GM19351 (cell line): ENCODE measurements at regions not wholly inside any gene's neighbourhood (a gene's known extent, or its start where the extent isn't known, plus 50 kb on each side); places are given as distances from the start of the nearest gene placed in this dataset.
A peak's percentile ranks its signal among the peaks of the same experiment; 100 is the strongest.

Experiments used
- ATAC-seq: cut with Tn5 transposase; IDR thresholded peaks from one replicate; pipeline ENCODE4 v1.9.1; 2021; ENCODE audit warnings: mild to moderate bottlenecking, moderate library complexity; ENCODE audit not compliant: unreplicated experiment

DNA sequence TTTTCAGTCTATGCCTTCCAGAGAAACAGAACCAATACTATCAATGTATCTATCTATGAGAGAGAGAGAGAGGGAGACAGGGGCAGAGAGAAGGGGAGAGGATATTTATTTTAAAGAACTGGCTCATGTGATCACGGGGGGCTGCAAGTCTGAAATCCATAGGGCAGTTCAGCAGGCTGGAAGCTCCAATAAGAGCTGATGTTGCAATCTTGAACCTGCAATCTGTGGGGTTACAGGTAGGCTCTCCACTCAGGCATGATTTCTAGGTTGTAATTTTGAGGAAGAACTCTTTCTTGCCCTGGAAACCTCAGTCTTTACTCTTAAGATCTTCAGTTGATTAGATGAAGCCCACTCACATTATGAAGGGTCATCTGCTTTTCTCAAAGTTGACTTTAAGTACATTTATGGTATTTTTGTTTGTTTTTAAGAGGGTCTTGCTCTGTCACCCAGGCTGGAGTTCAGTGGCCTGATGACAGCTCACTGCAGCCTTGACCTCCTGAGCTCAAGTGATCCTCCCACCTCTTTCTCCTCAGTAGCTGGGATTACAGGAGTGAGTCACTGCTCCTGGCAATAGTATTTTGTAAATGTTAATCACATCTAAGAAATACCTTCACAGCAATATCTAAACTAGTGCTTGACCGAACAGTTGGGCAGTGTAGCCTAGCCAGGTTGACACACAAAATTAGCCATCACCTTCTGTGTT, 376.4 kb downstream of the FGF9 start:
- ATAC-seq, result no peak

DNA sequence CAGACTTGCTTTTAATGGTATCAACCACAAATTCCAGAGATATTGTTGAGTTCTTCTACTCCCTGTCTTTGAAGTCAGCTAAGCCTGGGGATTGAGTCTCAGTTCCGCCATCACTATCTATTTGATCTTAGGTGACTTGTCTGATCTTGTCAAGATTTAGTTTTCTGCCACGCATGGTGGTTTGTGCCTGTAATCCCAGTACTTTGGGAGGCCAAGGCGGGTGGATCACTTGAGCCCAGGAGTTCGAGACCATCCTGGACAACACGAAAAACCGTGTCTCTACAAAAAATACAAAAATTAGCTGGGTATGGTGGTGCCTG, 376.9 kb downstream of the FGF9 start:
- ATAC-seq, result no peak

DNA sequence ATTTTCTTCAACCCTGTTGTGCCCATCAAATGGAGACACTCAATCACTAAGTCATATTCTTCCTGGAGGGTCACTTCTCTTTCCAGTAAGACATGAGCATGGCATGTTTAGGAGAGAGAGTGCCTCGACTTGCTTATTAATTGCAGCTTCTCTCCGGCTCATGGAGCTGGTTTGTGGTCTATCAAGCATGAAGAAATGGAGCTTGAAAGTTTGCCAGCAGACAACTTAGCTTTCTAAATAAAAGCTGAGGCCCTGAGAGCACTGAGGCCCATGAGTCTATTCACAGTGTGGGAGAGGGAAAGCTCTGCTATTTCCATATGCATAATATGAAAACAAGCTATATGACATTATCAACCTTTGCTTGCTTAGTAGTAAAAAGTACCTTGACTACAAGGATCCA, 378.5 kb downstream of the FGF9 start:
- no peak for ATAC-seq

DNA sequence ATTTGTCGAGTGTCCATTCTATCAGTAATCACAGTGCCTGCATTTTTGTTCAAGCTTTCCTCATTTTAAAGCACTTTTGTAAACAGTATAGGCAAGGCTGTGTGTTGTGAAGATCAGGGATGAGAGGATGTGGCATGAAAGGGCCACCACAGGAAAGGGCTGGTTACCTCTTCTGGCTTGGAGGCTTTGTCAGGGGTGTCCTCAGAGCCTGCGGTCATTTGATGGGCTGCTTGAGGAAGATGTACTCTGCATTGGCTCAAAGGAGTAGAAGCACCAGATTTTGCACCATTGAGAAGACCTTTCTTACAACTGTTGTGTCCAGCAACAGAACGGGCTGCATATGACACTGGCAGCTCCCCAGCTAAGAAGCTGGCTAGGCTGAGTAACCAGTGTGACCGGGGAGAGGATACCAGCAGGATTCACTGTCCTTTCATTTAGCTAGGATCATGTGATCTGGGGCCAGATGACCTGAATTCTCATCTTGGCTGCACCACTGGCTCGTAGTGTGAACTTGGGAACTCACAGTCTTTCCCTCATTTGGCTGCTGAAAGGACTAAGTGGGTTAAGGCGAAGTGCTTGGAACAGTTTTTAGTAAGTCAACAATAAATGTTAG, 380.2 kb downstream of the FGF9 start:
- ATAC-seq, result no peak

DNA sequence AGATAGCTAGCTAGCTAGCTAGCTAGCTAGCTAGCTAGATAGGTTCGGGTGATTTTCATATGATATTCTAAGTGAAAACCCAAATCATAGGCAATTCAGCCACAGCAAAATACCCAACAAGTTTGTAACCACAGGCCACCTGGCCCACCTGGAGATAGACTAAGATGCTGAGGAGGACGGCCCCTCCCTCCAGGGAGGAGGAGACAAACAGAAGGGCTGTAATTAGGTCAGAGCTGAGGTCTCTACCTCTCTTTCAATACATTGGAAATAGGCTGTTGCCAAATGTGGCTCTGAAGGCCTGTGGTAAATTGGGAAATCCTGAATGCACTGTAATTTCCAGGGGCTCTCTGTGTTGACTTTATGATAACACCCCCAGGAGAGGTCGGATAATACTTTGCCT, 382.2 kb downstream of the FGF9 start:
- ATAC-seq, result no peak

DNA sequence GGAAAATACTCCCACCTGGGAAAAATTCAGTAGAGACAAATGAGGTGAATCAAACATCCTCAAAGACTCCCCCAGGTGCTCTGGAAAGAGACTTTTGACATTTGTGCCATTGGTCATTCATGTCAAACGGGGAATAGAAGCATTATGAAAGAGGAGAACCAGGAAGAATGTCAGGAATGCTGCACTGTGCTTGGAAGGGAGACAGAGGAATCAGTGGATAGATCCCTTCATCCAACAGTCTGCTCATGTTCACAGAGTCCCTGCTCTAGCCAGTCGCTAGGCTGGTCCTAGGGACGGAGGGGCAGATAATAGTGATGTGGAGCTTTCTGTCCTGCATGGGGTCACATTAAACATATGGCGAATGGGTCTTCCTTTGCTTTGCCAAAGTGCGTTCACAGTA, 384.4 kb downstream of the FGF9 start:
- ATAC-seq, result no peak

DNA sequence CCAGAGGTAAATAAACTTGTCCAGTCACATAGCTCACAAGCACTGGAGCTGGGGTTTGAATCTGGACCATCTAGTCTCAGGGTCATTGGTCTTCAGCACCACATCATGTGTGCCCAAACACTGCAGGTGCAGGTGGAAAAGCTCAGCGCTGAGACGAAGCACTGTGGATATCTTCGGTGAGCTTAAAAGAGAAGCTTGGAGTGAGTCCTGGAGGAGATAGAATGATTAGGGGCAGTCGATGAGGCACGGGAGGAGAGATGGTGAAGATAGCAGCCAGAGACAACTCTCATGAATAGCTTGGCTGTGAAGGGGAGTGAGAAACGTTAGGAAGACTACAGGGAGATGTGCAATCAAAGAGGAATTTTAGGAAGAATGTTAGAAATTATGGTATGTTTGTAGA, 389.3 kb downstream of the FGF9 start:
- ATAC-seq, result no peak

DNA sequence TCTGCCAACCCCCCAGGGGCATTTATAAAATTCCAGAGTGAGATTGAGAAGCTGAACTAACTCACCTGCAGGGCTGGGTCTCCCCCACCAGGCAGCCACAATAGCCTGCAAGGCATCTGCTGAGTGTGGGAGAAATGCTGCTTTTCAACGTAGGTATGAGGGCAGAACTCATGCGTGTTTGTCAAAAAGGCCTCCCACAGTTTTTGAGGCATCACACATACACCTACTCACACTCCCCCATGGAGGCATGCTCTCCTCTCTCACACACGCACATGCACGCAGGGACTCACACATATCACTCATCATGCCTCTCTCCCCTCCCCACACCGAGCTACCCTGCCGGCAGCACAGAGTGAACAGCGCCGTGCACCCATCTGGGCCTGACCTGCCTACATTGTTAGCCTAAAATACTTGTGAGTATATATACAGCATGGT, 390.5 kb downstream of the FGF9 start:
- ATAC-seq, result peak; percentile 63

DNA sequence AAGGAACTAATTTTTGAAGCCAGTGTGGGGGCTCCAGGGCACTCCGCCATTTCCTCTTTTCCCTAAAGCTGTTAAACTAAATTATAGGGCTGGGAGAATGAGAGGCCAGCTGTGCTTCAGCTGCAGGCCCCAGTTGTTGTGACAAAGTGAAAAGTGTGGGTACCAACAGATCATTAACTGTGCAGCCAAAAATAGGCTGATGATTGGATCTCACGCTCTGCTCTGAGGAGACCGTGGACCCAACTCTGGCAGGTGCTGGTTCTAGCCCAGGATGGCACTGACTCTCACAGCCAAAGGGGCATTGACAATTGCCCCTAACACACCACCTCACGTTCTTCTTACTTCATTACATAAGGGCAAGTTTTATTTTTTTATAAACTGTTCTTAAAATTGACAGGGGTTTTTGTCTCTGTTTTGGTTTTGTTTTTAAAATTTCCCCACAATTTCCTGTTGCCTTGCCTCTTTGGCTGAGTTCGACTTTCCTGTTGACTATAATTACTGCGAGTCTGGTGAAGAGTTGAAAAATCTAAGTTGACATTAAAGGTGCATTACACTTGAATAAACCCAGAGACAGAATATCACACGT, 391.0 kb downstream of the FGF9 start:
- peak; percentile 67 for ATAC-seq

DNA sequence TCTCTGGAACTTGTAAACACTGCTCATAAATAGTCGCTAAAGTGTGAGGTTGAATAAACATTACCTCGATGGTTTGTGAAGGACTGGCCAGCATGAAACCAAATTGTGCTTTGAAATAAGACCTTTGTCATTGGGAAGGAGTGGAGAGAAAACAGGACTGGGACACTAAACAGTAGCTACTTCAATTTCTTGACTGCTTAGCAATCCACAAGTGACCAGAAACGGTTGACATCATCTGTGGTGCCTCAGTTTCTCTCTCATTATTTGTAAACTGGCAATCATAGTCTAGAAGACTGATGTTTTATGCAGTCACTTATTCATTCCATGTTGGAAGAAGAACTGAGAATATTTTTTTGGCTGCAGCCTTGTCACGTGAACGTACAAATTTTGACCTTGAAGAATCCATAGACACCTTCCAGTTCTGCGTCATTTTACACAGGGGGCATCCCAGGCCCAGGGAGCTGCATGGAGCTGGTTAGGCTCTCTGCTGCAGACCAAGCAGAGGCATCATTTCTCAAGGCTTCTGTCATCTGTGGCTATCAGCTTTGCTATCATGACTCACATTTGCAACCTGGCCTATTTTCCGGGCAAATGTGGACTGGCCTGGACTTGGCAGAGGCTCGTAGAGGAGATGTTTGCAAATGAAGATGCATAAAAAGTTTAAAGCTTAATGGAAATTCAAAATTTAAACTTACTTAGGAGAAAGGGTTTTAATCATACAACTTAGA, 391.8 kb downstream of the FGF9 start:
- no peak for ATAC-seq

DNA sequence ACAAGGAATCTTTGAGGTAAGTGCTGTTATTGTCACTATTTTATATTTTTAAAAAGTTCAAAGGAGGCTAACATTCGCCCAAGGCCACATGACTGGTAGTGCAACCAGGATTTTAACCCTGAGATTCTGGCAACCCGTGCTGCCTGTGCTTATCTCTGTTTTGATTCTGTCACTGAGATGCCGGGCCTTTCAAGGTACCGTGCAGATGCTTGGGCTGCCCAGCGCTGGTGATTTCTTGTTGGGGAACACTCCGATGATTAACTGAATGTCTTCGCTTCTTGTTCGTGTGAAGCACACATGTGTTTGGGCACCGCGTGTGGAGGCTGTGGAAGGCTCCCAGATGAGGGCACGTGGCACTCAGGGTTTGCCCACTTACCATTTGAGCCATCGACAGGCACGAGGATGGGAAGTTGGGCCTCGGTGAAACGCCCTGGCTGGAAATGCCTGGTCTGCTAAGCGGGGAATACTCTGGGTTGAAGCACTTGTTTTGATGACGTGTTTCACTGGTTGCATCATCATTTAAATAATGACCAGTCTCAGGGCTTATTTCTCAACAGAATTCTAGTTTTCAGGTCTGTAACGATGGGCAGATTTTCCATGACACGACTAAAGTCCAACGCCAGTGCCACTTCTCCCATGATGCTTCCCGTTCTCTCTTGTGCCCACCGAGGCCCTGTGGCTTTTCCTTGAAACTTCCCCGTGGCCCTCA, 392.7 kb downstream of the FGF9 start:
- ATAC-seq, result no peak

DNA sequence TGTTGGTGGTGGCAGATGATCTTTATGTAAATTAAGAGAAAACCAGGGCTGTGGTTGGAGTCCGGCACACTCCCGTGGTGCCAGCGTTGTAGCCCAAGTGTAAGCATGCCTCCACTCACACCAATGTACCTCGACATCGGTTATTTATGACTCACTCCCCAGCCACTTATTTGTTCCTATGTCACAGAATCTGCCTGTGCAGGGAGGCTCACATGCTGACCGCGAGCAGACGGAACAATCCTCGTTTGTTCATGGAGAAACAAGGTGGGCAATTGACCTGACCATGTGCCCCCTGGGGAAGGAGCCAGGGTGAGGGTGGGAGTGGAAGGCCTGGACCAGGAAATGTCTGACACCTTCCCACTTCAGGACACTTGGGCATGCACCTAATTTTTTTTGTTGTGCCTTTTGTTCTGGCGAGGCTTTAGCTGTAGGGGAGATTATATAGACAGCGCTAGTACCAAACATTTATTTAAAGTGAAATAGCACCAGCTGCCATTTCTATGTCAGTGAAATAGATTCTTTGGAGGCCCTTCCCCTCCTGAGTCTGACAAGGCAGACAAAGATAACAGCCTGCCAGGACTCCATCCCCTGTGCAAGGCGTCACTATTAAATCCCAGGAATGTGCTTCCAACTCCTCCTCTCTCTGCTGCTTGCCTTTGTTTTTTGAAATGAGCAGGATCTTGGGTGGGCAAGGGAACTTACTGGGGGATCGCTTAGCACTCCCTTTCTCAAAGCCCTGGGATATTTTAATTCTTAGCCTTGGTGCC, 394.2 kb downstream of the FGF9 start:
- ATAC-seq, result no peak

DNA sequence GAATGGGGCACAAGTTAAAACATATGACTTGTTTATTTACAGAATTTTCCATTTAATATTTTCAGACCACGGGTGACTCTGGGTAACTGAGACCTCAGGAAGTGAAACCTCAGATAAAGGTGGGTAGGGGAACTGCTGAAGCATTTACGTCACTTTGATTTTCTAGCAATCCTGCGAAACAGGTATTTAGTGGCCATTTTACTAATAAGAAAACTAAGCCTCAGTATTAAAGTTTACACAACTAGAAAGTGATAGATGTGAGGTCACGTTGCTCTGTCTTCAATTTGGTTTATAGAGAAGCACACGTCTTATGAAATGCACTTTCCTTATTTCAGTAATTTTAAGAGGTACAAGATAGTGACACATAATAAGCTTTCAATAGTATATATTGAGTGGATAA, 402.8 kb downstream of the FGF9 start:
- ATAC-seq, result peak; percentile 76

DNA sequence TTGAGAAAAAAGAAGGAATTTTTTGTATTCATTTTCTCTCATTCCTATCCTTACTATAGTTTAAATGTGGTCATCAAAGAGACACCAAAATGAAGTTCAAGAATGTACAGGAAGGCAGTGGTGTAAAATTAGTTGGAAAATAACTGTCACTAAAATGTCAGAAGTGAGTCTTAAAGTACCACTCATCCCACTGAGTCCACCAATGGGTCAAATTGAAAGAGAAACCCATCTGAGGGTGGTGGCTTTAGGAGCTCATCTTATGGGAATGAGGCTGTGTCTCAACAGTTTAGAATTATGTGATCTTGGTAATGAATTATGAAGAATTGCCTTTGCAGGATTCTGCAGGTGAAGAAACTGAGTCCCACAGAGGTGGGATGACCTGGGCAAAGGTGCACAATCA, 403.5 kb downstream of the FGF9 start:
- no peak for ATAC-seq

DNA sequence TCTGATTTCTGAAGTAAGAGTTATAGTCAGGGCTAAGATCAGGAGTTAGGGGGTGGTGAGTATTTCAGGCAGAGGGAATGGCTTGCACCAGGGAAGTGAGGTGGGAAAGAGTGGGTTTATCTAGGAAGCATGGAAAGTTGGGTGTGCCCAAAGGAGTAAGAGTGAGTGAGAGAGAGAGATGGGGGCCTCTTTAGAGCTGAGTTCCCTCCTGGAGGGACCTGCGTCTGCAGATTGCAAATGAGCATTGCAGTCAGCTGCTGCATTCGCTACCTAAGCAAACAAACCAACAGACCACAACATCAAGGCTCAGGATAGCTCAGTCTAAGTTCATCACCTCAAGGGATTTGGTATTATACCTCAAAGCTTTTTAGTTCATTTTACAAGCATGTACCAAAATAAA, 405.8 kb downstream of the FGF9 start:
- peak; percentile 49 for ATAC-seq

DNA sequence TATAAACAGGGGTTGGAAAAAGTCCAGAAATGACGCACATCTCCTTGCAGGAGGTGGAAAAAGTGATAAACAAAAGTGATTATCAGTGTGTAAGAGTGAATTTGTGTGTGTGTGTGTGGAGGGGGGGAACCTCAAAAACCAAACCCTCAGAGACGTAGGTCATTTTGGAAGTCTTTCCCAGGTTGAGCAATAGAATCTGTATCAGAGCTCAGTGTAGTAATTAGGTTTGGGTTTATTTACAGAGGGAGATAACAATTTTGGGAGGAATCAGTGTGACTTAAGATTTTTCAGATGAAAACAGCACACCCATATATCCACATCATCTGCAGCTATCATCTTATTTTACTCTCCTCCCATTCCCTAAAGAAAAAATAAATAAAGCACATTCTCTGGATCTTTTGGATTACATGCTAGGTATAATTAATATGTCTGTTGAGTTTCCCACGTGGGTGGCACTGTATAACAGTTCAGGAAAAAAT, 406.4 kb downstream of the FGF9 start:
- no peak for ATAC-seq

DNA sequence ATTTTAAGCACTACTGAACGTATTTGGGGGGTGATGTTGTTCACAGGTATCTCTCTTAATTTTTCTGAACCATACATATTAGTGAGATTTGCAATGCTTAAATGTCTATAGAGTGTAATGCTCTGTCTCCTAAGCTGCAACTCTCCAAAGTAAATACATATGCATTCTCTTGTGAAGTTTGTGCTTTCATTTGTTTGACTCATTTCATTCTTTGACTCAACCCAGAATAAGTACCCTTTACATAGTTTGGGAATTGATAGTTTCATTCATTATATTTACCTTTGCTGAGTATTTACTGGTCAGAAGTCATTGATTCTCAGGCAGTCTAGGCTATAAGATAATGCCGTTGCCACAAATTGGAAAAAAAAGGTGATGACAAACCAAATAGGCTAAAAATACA, 406.9 kb downstream of the FGF9 start:
- no peak for ATAC-seq

DNA sequence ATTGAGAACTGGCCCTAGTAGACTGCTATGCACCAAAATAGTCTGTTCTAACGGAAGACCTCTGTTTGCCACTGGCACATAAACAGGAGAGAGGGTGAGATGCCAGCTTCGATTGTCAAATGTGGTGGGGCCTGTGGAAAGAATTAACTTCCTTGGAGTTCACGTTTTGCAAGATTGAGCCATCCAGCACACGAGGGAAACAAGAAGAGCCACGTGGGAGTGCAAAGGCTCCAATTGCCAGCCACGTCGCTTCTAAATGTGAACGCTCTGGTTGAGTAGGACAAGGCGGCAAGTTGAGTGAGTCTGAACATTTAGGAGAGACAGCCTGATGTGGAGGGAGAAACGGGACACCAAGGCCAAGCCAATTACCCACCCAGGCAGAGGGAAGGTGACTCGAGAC, 409.1 kb downstream of the FGF9 start:
- no peak for ATAC-seq

DNA sequence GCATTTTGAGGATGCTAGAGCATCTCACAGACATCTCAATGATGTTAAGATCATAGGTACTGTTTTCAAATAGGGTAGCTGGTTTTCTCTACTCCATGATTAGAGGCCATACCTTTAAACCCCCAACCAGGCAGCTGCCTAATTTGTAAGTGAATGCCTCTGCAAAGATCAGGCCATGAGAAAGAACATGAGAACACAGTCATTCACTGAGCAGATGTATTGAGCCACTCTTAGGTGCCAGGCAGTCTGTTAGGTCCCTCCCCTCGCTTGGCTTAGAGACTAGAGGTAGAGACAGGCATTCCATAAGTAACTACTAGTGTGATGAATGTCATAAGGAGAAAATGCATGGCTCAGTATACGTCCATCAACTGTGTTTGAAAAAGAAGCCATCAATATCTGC, 410.0 kb downstream of the FGF9 start:
- no peak for ATAC-seq

DNA sequence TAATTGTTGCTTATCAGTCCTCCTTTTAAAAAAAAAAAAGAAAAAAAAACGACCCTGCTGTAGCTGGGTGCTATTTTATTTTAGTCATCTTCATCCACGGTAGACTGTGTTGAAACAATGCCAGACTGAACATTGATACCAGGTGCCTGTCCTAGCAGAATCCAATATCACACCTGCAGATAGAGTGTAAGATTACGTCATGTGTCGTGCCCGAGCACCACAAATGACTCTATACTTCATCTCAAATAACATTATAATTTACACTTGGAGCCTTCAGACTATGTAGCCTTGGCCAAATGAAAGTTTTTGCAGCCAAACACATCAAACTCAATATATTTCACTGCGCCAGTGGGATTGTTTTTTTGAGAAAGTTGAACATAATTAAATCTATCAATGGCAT, 410.6 kb downstream of the FGF9 start:
- no peak for ATAC-seq

DNA sequence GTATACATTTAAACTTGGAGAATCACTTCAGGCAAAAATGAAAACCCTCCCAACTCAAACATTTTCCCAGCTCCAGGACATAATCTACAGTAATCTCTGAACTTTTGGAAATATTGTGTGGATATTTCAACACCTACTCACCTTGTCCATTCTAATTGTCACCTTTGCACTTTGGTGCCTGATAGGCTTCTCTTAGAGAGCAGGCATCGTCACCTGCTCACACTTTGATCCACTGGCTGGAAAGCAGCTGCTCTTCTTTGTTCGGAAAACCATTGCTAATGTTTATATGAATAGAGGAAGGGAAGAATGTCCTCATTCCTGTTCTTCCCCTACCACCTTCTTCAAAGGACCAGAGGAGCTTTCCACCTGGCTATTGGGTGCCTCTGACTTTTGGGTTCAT, 411.2 kb downstream of the FGF9 start:
- ATAC-seq, result no peak
